SK-N-SH (cell line): ENCODE measurements at regions not wholly inside any gene's neighbourhood (a gene's known extent, or its start where the extent isn't known, plus 50 kb on each side); places are given as distances from the start of the nearest gene placed in this dataset.

ENCODE experiments used
- CTCF ChIA-PET: fragments of 300-600, 350-600 bp; formaldehyde crosslinking; extraction: SDS; loops from one replicate; lab custom pipeline; 2021; lab: Yijun Ruan, JAX
- POLR2A ChIA-PET: fragments of 350-600 bp; sonication (Branson Sonifier 250); formaldehyde crosslinking; extraction: SDS; loops from one replicate; lab custom pipeline; 2020; ENCODE audit warnings: antibody characterized with exemption, inconsistent platforms; lab: Yijun Ruan, JAX
- DNase-seq: peaks from one replicate; pipeline ENCODE4 v3.0.0; 2012
- H2AFZ ChIP-seq: fragments of 200-600 bp; sonication (generic); 2 replicates; pipeline ENCODE4 v1.8.1; 2016; ENCODE audit warnings: antibody characterized with exemption, mild to moderate bottlenecking, low read depth
- H3F3A ChIP-seq: fragments of 200-600 bp; sonication (generic); replicated peaks from 2 replicates; pipeline ENCODE3; 2016; ENCODE audit warnings: antibody characterized with exemption, mild to moderate bottlenecking; ENCODE audit not compliant: insufficient read depth
- H3K27ac ChIP-seq, 2 experiments: fragments of 200-500 bp in 1 of 2; fragments of 200-600 bp in 1 of 2; sonication (Bioruptor generic) in 1 of 2; sonication (generic), shearing (Covaris generic) in 1 of 2; 2 replicates each; pipeline versions ENCODE4 v1.5.1 to v1.6.1; 2014 to 2016; ENCODE audit warnings: low read depth in 2 of 2, inconsistent platforms in 1 of 2, low read length in 1 of 2, mild to moderate bottlenecking in 1 of 2, mixed read lengths in 1 of 2
- H3K27me3 ChIP-seq: fragments of 200-600 bp; sonication (generic), shearing (Covaris generic); 2 replicates; pipeline ENCODE4 v1.6.1; 2016; ENCODE audit warnings: mixed run types; ENCODE audit not compliant: insufficient read depth
- H3K36me3 ChIP-seq, 2 experiments: fragments of 200-500 bp in 1 of 2; fragments of 200-600 bp in 1 of 2; sonication (Bioruptor generic) in 1 of 2; sonication (generic) in 1 of 2; replicated peaks in 1 of 2; 2 replicates each; pipeline versions ENCODE3 to v1.5.1; 2014 to 2016; ENCODE audit warnings: low read length in 1 of 2, mild to moderate bottlenecking in 1 of 2; ENCODE audit not compliant: insufficient read depth in 2 of 2, control insufficient read depth in 1 of 2
- H3K4me1 ChIP-seq, 2 experiments: fragments of 200-500 bp in 1 of 2; fragments of 200-600 bp in 1 of 2; sonication (Bioruptor generic) in 1 of 2; sonication (generic), shearing (Covaris generic) in 1 of 2; 2 replicates each; pipeline versions ENCODE4 v1.5.1 to v1.6.1; 2014 to 2016; ENCODE audit warnings: low read depth in 1 of 2, low read length in 1 of 2, mixed run types in 1 of 2; ENCODE audit not compliant: insufficient read depth in 2 of 2, control insufficient read depth in 1 of 2
- H3K4me2 ChIP-seq: fragments of 200-600 bp; sonication (generic), shearing (Covaris generic); 2 replicates; pipeline ENCODE4 v1.6.1; 2017; ENCODE audit warnings: mixed run types
- H3K4me3 ChIP-seq, 2 experiments: fragments of 200-500 bp in 1 of 2; fragments of 200-600 bp in 1 of 2; sonication (Bioruptor generic) in 1 of 2; sonication (generic), shearing (Covaris generic) in 1 of 2; 2 replicates each; pipeline versions ENCODE4 v1.5.1 to v1.8.1; 2014 to 2016; ENCODE audit warnings: low read depth in 2 of 2, inconsistent platforms in 1 of 2, low read length in 1 of 2, mild to moderate bottlenecking in 1 of 2, mixed read lengths in 1 of 2, moderate library complexity in 1 of 2
- H3K79me2 ChIP-seq: fragments of 200-600 bp; sonication (generic); 2 replicates; pipeline ENCODE4 v1.8.1; 2017; ENCODE audit warnings: mild to moderate bottlenecking; ENCODE audit not compliant: insufficient read depth
- H3K9ac ChIP-seq: fragments of 200-600 bp; sonication (generic); 2 replicates; pipeline ENCODE4 v1.6.1; 2017; ENCODE audit warnings: mixed run types
- H3K9me2 ChIP-seq: fragments of 200-600 bp; sonication (generic); 2 replicates; pipeline ENCODE4 v1.6.1; 2017; ENCODE audit warnings: mixed run types
- H3K9me3 ChIP-seq: fragments of 200-600 bp; sonication (generic); 2 replicates; pipeline ENCODE4 v1.6.1; 2017; ENCODE audit warnings: mixed run types, mild to moderate bottlenecking, moderate library complexity
- H4K20me1 ChIP-seq: fragments of 200-600 bp; sonication (generic); 2 replicates; pipeline ENCODE4 v1.6.1; 2017; ENCODE audit warnings: mild to moderate bottlenecking, mixed run types; ENCODE audit not compliant: insufficient read depth
- CHD2 ChIP-seq: fragments of 150-350 bp; IDR thresholded peaks from 2 replicates; pipeline ENCODE4 v1.6.1; 2018; ENCODE audit warnings: low read length; ENCODE audit not compliant: partially characterized antibody
- CTCF ChIP-seq: fragments of 200-600 bp; sonication (generic); IDR thresholded peaks from 2 replicates; pipeline ENCODE4 v1.6.1; 2017; ENCODE audit warnings: antibody characterized with exemption, mild to moderate bottlenecking, moderate library complexity
- ELF1 ChIP-seq: IDR thresholded peaks from 2 replicates; pipeline ENCODE4 v1.4.0; 2012
- EZH2phosphoT487 ChIP-seq: fragments of 200-600 bp; sonication (generic); IDR thresholded peaks from 2 replicates; pipeline ENCODE4 v1.6.1; 2017; ENCODE audit warnings: low read depth, mixed run types, mild to moderate bottlenecking, antibody characterized with exemption, moderate library complexity, borderline replicate concordance
- GABPA ChIP-seq: IDR thresholded peaks from 2 replicates; pipeline ENCODE4 v1.4.0; 2012; ENCODE audit warnings: low read depth, mild to moderate bottlenecking
- GATA2 ChIP-seq: sonication (generic); formaldehyde crosslinking; IDR thresholded peaks from 2 replicates; pipeline ENCODE4 v1.5.0; 2020; ENCODE audit warnings: mild to moderate bottlenecking, missing genetic modification reagents
- JUND ChIP-seq: IDR thresholded peaks from 2 replicates; pipeline ENCODE4 v1.4.0; 2012
- MAX ChIP-seq: IDR thresholded peaks from 2 replicates; pipeline ENCODE4 v1.4.0; 2012; ENCODE audit warnings: low read depth
- MEF2A ChIP-seq: IDR thresholded peaks from 2 replicates; pipeline ENCODE4 v1.4.0; 2012; ENCODE audit warnings: low read depth, borderline replicate concordance
- MXI1 ChIP-seq: IDR thresholded peaks from 2 replicates; pipeline ENCODE4 v1.6.1; 2012; ENCODE audit warnings: mild to moderate bottlenecking, low read depth, low read length, improper control_type of control experiment
- NFIC ChIP-seq: IDR thresholded peaks from 2 replicates; pipeline ENCODE4 v1.4.0; 2012; ENCODE audit warnings: borderline replicate concordance
- NRF1 ChIP-seq: IDR thresholded peaks from 2 replicates; pipeline ENCODE4 v1.6.1; 2012; ENCODE audit warnings: low read depth, mild to moderate bottlenecking, low read length
- POLR2AphosphoS5 ChIP-seq: IDR thresholded peaks from 2 replicates; pipeline ENCODE4 v1.6.1; 2012; ENCODE audit warnings: low read depth, low read length
- RCOR1 ChIP-seq: fragments of 150-350 bp; IDR thresholded peaks from 2 replicates; pipeline ENCODE4 v1.6.1; 2017; ENCODE audit warnings: antibody characterized with exemption, low read length
- RFX5 ChIP-seq: IDR thresholded peaks from 2 replicates; pipeline ENCODE4 v1.6.1; 2012; ENCODE audit warnings: mild to moderate bottlenecking, improper control_type of control experiment, low read length
- RXRA ChIP-seq: IDR thresholded peaks from 2 replicates; pipeline ENCODE4 v1.4.0; 2012; ENCODE audit warnings: low read depth, mild to moderate bottlenecking, borderline replicate concordance
- SIN3A ChIP-seq: IDR thresholded peaks from 2 replicates; pipeline ENCODE4 v1.6.1; 2012; ENCODE audit warnings: low read depth, mild to moderate bottlenecking, low read length, moderate library complexity, borderline replicate concordance
- SMC3 ChIP-seq: IDR thresholded peaks from 2 replicates; pipeline ENCODE4 v1.6.1; 2012; ENCODE audit warnings: low read depth, low read length, improper control_type of control experiment
- TCF12 ChIP-seq: IDR thresholded peaks from 2 replicates; pipeline ENCODE4 v1.4.0; 2012
- TEAD4 ChIP-seq: IDR thresholded peaks from 2 replicates; pipeline ENCODE4 v1.4.0; 2012; ENCODE audit warnings: mild to moderate bottlenecking, borderline replicate concordance; ENCODE audit not compliant: insufficient read depth
- WGBS: methylation state at CpG from one replicate; pipeline ENCODE4 v1.1.6; 2017; ENCODE audit warnings: low lambda C conversion rate; 5-methylcytosine and 5-hydroxymethylcytosine counted together
- TF ChIP-seq, protein P1 (sequence below): fragments of 150-350 bp; IDR thresholded peaks from 2 replicates; pipeline ENCODE4 v1.6.1; 2016; ENCODE audit warnings: mild to moderate bottlenecking, low read depth, low read length

GRCh38 chr1:79460773-79461436 is 454.4 kb upstream of the ADGRL4 start:
- Histone ChIP-seq H2AFZ (no peak overlapping the region), H3K27ac (no peak overlapping the region), H4K20me1 (no peaks in the 10 kb centered on the region), H3K79me2 (no peaks in the 10 kb centered on the region), H3K4me3 (no peak overlapping the region), H3K4me1 (no peaks in the 10 kb centered on the region), H3K9ac (no peak overlapping the region), H3K27me3 (no peaks in the 10 kb centered on the region), H3K9me2 (no peaks in the 10 kb centered on the region), H3K9me3 (no peaks in the 10 kb centered on the region), H3F3A (no peaks in the 10 kb centered on the region), H3K4me2 (no peak overlapping the region), H3K36me3 (no peaks in the 10 kb centered on the region)
- POLR2A ChIA-PET, result no interaction called here
- TF ChIP-seq GABPA, result no peak
- TF ChIP-seq MAX, result no peak
- TF ChIP-seq GATA2 (CRISPR knock-in tag), result no peak
- no peak for TF ChIP-seq NFIC
- no peak for TF ChIP-seq RXRA
- TF ChIP-seq SIN3A, result no peak
- no peak for TF ChIP-seq NRF1
- no peak for TF ChIP-seq RCOR1
- TF ChIP-seq TCF12, result no peak
- no peak for TF ChIP-seq POLR2AphosphoS5
- TF ChIP-seq CHD2, result no peak
- TF ChIP-seq TEAD4, result no peak
- no peak for TF ChIP-seq MEF2A
- TF ChIP-seq, protein P1, sequence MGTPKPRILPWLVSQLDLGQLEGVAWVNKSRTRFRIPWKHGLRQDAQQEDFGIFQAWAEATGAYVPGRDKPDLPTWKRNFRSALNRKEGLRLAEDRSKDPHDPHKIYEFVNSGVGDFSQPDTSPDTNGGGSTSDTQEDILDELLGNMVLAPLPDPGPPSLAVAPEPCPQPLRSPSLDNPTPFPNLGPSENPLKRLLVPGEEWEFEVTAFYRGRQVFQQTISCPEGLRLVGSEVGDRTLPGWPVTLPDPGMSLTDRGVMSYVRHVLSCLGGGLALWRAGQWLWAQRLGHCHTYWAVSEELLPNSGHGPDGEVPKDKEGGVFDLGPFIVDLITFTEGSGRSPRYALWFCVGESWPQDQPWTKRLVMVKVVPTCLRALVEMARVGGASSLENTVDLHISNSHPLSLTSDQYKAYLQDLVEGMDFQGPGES, result no peak
- TF ChIP-seq ELF1, result no peak
- TF ChIP-seq MXI1, result no peak
- no peak for TF ChIP-seq JUND
- TF ChIP-seq EZH2phosphoT487, result no peak
- 56% methylated on average over 3 of the region's 3 CpGs for WGBS
- CTCF ChIA-PET, result interaction anchor here (1.3 kb wide), 1 partner anchor 36 kb away, joined by 3 read pairs; no protein-coding TSS in a partner anchor
- DNase-seq, result no peak

GRCh38 chr1:79457562-79458224 is 451.2 kb upstream of the ADGRL4 start:
- H3K9me3 ChIP-seq, result no peaks in the 10 kb centered on the region
- TF ChIP-seq RXRA, result no peak
- no peak for TF ChIP-seq ELF1
- TF ChIP-seq SIN3A, result no peak
- TF ChIP-seq CTCF, result no peak
- no peak for TF ChIP-seq TEAD4
- no peak for TF ChIP-seq TCF12
- no peak for TF ChIP-seq GABPA
- no peak for TF ChIP-seq SMC3
- TF ChIP-seq MEF2A, result no peak
- TF ChIP-seq CHD2, result no peak
- no peak for TF ChIP-seq RFX5
- TF ChIP-seq RCOR1, result no peak
- no peaks in the 10 kb centered on the region for H3K36me3 ChIP-seq
- ChIA-PET POLR2A (no interaction called here), CTCF (no interaction called here)
- no peak overlapping the region for H3K4me3 ChIP-seq
- no peak overlapping the region for H2AFZ ChIP-seq
- H3K9me2 ChIP-seq, result no peaks in the 10 kb centered on the region
- H4K20me1 ChIP-seq, result no peaks in the 10 kb centered on the region
- no peaks in the 10 kb centered on the region for H3K4me1 ChIP-seq
- DNase-seq, result no peak
- H3K79me2 ChIP-seq, result no peaks in the 10 kb centered on the region
- no peak overlapping the region for H3K4me2 ChIP-seq
- H3K9ac ChIP-seq, result no peak overlapping the region
- WGBS, result 31% methylated on average over 5 of the region's 5 CpGs
- no peak overlapping the region for H3K27ac ChIP-seq
- no peaks in the 10 kb centered on the region for H3K27me3 ChIP-seq
- no peaks in the 10 kb centered on the region for H3F3A ChIP-seq
